Lung microvascular endothelial cell (primary cell): ENCODE measurements at regions not wholly inside any gene's neighbourhood (a gene's known extent, or its start where the extent isn't known, plus 50 kb on each side); places are given as distances from the start of the nearest gene placed in this dataset.
A peak's percentile ranks its signal among the peaks of the same experiment; 100 is the strongest.

Experiments used
- DNase-seq, 2 donors: peaks; one replicate each; pipeline versions ENCODE4 v3.0.0 to v3.0.0-alpha.2; 2010; ENCODE audit warnings: low read depth in 2 of 2

- no peak for DNase-seq
Measured at GRCh38 chr20:48208176-48208575, 422.9 kb upstream of the SULF2 start.

DNA sequence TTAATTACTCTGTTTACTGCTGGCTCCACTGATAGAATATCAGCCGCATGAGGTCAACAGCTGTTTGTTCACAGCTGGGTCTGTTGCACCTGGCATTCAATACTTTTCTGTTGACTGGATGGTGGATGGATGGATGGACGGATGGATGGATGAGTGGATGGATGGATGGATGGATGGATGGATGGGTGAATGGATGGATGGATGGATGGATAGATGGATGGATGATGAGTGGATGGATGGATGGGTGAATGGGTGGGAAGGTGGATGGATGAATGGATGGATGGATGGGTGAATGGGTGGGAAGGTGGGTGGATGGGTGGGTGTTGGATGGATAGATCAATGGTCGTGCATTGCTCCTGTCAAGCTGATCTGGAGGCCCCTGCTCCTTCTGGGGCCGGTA, 422.2 kb upstream of the SULF2 start:
- no peak for DNase-seq

GRCh38 chr20:48205786-48206185, 420.5 kb upstream of the SULF2 start:
- no peak for DNase-seq

- no peak for DNase-seq
Measured at GRCh38 chr20:48205281-48205782, 420.1 kb upstream of the SULF2 start.

DNA sequence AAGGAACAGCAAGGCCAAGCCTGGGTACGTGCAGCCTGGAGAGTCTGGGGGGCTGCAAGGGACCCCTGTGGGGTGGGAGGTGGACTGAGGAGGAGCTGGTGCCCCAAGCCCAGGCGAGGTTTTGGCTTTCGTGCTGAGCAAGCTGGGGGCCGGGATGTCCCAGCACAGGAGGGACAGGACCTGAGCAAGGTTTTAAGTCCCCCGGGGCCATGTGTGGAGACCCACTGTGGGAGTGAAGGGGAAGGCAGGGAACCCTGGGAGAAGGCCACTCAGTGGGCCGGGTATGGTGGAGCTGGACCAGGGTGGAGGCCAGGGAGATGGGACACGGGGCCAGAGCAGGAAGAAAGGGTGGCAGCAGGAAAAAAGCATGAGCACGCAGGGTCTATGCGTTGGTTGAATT, 419.2 kb upstream of the SULF2 start:
- no peak for DNase-seq

DNA sequence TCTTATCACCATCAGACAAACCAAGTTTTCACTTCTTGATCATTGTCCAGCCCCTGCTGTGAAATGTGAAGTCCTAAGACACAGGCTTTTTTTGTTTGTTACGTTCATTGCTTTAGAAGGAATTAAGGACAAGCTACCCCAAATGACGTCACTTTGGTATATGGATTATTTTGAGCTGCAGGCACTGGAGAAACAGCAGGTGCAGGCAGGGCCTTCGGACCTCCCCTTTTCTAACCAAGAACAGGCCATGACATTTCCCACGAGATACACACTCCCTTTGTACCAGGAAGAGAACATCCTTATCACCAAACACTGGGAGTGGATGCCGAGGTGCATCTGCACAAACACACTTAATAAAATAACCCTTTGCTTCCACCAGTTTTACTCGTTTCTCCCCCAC, 418.0 kb upstream of the SULF2 start:
- no peak for DNase-seq

DNA sequence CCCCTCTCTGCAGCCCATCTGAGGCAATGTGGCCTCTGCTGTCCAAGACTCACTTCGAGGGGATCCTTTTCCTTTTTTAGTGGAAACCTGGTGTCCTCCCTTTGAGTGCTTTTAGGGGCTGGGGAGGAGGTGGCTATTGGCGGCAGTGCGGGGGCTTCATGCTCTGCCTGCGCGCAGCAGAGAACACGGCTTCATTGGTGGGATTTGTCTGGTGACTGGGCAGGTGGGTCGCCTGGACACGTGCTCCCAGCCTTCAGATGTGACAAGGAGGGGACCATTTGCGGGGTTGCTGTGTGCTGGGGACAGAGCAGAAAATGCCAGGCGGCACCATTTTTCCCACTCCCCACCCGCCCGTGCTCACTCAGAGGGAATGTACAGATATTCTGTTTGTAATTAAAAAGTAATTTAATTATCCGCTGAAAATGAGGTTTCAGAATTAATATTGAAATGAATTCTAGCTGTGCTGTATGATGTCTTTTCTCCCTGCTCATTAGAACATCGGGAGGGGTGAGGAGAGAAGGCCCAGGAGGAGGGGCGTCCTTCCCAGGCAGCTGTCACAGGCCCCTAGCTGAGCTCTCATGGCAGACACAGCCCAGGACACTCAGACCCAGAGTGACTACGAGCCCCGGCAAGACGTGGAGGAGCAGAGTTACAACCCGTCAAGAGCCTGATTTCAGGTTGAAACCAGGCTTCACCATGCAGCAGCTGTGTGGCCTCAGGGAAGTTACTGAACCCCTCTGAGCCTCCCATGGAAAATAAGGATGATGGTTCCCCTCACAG, 417.2 kb upstream of the SULF2 start:
- DNase-seq = no peak

DNA sequence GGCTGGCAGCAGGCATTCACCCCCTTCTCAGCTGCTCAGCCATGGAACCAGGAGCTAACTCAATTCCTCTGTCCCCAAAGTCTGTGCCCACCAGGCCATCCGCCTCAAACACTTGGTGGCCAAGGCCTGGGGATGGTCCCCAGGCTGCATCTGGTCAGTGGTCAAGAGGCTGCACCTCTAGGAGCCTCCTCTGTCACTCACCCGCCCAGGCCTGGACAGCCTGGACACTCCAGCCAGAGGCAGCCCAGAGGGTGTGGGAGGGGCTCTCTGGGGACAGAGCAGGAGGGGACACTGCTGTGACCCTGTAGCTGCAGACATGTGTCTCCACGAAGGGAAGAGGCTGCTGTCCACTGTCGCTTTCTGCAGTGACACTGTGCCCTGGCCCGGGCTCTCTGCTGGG, 416.6 kb upstream of the SULF2 start:
- no peak for DNase-seq

GRCh38 chr20:48201188-48201587, 415.9 kb upstream of the SULF2 start:
- no peak for DNase-seq

DNA sequence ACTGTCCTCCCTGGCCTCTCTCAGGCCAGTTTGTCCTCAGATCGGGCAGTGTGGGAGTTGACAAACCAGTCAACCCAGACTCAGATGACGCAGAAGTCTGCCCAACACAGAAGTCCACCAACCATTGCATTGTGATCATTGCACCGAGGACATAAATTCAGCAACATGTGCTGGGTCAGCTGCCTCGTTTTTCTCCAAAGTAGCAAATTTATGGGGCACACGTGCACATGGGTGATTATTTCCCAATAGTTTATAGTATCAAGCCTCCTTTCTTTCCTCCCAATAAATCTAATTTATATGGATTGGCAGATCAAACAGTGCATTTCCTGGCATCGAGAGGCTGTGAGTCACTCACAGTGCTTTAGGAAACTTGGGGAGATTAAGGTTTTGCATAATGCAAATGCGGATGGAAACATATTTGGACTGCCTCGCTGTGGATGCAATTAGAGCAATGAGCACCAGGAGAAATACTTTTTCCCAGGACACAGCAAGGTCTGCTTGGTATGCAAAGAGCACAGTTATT, 413.7 kb upstream of the SULF2 start:
- DNase-seq = no peak

DNA sequence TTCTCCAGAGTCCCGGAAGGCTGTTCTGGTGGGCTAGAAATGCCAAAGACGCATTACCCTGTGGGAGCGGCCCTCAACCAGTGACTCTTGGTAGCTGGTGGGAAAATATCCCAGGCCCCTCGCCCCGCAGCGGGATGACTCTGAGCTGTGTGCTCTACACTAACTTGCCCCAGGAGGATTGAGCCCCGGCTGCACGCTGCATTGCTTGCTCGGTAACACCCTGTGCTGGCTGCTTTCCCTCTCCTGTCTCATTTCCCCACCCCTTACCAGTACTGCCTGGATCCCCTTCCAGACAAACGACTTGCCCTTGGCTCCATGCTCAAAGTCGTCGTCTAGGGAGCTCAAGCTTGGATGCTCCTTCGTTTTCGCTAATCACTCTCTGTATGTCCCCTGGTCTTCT, 411.8 kb upstream of the SULF2 start:
- no peak for DNase-seq

GRCh38 chr20:48196486-48196885, 411.2 kb upstream of the SULF2 start:
- no peak for DNase-seq

DNA sequence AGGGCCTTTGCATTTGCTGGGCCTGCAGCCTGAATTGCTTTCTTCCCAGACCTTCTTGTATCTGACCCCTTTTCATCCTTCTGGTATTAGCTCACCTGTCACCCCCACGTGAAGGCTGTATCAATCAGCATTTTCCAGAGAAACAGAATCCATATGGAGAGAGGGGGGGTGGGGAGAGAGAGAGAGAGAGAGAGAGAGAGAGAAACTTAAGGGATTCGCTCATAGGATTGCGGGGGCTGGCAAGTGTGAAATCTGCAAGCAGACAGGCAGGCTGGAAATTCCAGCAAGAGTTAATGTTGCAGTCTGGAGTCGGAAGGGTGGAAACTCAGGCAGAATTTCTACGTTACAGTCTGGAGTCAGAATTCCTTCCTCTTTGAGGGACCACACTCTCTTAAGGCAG, 410.7 kb upstream of the SULF2 start:
- no peak for DNase-seq

DNA sequence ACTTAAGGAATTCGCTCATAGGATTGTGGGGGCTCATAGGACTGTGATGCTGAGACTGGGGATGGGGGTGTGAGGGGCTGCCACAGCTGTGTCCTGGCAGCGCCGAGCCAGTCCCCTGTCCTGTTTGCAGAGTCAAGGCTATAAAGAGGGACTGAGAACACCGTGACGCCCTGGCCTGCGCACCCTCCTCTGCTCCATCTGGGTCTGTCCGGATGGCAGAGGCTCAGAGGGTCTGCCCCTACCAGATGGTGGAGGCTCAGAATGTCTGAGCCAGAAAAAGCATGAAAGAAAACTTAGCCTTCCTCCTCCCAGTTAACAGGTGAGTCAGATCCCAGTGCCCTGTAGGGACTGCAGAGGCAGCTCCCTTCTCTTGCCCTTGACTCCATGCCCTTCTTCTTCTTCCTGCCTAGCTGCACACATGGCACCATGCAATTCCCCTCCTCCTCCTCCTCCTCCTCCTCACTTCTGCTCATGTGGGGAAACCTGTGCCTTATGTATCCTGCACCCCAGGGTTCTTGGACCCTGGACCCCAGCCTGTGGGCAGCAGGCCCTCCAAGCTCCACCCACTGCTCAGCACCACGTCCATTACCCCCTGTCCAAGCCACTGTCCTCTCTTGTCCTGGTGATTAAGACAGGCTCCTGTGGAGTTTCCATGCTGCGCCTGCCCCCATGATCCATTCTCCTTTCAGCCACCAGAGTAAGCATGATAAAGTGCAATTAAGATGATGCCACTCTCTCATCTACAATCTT, 410.0 kb upstream of the SULF2 start:
- no peak for DNase-seq

DNA sequence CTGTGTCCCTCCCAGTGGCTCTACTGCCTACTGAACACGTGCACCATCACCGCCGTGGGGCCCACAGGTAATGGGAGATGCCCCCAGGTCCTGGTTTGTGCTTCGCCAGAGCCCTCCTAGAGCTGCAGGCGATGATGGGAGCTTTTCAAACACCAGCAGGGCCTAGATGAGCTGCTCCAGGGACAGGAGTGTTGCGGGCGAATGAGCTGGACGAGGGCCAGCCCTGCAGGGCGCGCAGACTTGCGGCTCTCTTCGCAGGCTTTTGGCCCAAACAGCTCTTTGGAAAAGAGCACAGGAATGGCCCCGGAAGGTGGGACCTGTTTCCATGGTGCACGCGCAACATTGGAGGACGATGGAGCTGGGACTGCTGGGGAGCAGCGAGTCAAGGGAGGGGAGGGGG, 409.3 kb upstream of the SULF2 start:
- no peak for DNase-seq

GRCh38 chr20:48193627-48194425, 408.5 kb upstream of the SULF2 start:
- DNase-seq = no peak

- DNase-seq = no peak
Measured at GRCh38 chr20:48192109-48192508, 406.8 kb upstream of the SULF2 start.

- peak in 1 of 2 donors; percentile 19 for DNase-seq
Measured at GRCh38 chr20:48191200-48191599, 405.9 kb upstream of the SULF2 start.

GRCh38 chr20:48190757-48191156, 405.5 kb upstream of the SULF2 start:
- no peak for DNase-seq

- DNase-seq = peak; percentile 54 to 60
Measured at GRCh38 chr20:48189181-48189580, 403.9 kb upstream of the SULF2 start.

DNA sequence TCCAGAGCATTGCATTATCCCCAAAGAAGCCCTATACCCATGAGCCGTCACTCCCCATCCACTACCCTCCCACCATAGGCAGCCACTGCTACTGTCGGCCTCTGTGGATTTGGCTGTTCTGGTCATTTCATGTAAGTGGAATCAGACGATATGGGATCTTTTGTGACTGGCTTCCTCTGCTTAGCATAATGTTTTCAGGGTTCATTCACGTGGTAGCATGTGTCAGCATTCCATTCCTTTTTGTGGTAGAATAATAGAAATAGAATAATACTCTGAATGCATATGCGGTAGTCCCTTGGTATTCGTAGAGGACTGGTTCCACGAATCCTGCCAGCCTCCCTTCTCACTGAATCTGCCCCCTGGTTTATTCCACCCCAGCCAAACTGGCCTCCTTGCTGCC, 402.6 kb upstream of the SULF2 start:
- DNase-seq = no peak

DNA sequence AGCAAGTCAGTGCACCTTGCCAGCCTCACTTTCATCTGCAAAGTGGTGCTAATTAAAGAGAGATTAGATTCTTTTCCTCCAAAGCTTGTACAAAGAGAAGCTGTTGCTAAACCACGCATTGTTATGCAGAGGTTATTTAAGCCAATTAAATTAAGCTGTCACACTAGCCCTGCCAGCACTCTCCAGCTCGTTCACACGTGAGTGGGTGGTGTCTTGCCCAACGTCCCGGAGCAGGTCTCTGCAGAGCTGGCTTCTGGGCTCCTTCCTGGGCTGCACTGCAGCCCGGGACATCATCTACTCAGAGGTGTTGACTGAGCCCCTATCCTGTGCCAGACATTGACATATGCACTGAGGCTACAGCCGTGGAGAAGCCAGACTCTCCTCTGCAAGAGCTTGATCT, 401.6 kb upstream of the SULF2 start:
- DNase-seq = no peak
